Nephron (organoid): ENCODE measurements at regions not wholly inside any gene's neighbourhood (a gene's known extent, or its start where the extent isn't known, plus 50 kb on each side); places are given as distances from the start of the nearest gene placed in this dataset.

Experiments used
- H3K27ac Mint-ChIP-seq, 3 experiments: 2 replicates each; pipeline ENCODE4 v1.8.0; 2020; ENCODE audit warnings: mixed read lengths in 3 of 3, mild to moderate bottlenecking in 2 of 3, moderate library complexity in 1 of 3
- H3K27me3 Mint-ChIP-seq: 2 replicates; pipeline ENCODE4 v1.8.0; 2021; ENCODE audit warnings: low read depth, mild to moderate bottlenecking, moderate library complexity, mixed read lengths
- H3K36me3 Mint-ChIP-seq: 2 replicates; pipeline ENCODE4 v1.8.0; 2020; ENCODE audit warnings: low read depth, mixed read lengths
- H3K4me1 Mint-ChIP-seq: 2 replicates; pipeline ENCODE4 v1.8.0; 2020; ENCODE audit warnings: mixed read lengths
- H3K4me3 Mint-ChIP-seq, 3 experiments: 2 replicates each; pipeline ENCODE4 v1.8.0; 2020; ENCODE audit warnings: mild to moderate bottlenecking in 3 of 3, mixed read lengths in 3 of 3, moderate library complexity in 2 of 3
- H3K9me3 Mint-ChIP-seq: 2 replicates; pipeline ENCODE4 v1.8.0; 2020; ENCODE audit warnings: mixed read lengths
- CTCF ChIP-seq, 3 experiments: fragments of 200-600 bp; sonication (generic); IDR thresholded peaks; one replicate each; pipeline ENCODE4 v1.5.0; 2021; ENCODE audit warnings: antibody characterized with exemption in 3 of 3; ENCODE audit not compliant: unreplicated experiment in 3 of 3

GRCh38 chr5:175216991-175217390 lies 227.0 kb downstream of the DRD1 start:
- no peaks in the 10 kb centered on the region for H3K36me3 Mint-ChIP-seq
- H3K27ac Mint-ChIP-seq, result no peak overlapping the region
- H3K27me3 Mint-ChIP-seq, result peaks cover 36% of the 10 kb centered on the region
- TF ChIP-seq CTCF (IDR thresholded peaks at IDR 0.05; ENCODE audit: unreplicated experiment in 3 of 3), result no peak
- H3K4me3 Mint-ChIP-seq, result no peak overlapping the region
- H3K9me3 Mint-ChIP-seq, result no peaks in the 10 kb centered on the region
- H3K4me1 Mint-ChIP-seq, result peaks cover 35% of the 10 kb centered on the region

DNA sequence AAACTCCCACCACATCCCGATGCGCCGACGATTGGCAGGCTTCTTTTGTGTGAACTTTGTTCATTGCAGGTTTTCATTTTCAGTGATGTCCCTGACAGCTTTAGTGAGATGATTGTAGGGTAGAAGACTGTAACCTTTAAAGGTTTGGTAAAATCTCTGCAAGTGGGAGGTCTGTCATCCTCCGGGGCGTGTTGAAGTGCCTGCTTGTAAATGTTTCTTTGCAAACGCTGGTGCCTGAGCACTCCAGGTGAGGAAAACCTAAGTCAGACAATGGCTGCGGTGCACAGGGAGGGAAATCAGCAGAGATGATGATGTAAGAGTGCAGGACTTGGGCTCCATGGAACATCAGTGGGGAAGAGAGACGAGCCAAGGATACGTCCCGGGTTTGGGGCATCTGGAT lies 228.1 kb downstream of the DRD1 start:
- H3K36me3 Mint-ChIP-seq, result no peaks in the 10 kb centered on the region
- H3K9me3 Mint-ChIP-seq, result no peaks in the 10 kb centered on the region
- no peak overlapping the region for H3K4me3 Mint-ChIP-seq
- TF ChIP-seq CTCF (IDR thresholded peaks at IDR 0.05; ENCODE audit: unreplicated experiment in 3 of 3), result no peak
- no peak overlapping the region for H3K27ac Mint-ChIP-seq
- H3K4me1 Mint-ChIP-seq, result peaks cover 34% of the 10 kb centered on the region
- peaks cover 34% of the 10 kb centered on the region for H3K27me3 Mint-ChIP-seq

GRCh38 chr5:175214152-175214551 lies 229.8 kb downstream of the DRD1 start:
- Mint-ChIP-seq H3K4me3 (no peak overlapping the region), H3K36me3 (no peaks in the 10 kb centered on the region), H3K27me3 (peaks cover 40% of the 10 kb centered on the region), H3K9me3 (no peaks in the 10 kb centered on the region), H3K27ac (no peak overlapping the region), H3K4me1 (peaks cover 16% of the 10 kb centered on the region)
- TF ChIP-seq CTCF (IDR thresholded peaks at IDR 0.05; ENCODE audit: unreplicated experiment in 3 of 3), result no peak

DNA sequence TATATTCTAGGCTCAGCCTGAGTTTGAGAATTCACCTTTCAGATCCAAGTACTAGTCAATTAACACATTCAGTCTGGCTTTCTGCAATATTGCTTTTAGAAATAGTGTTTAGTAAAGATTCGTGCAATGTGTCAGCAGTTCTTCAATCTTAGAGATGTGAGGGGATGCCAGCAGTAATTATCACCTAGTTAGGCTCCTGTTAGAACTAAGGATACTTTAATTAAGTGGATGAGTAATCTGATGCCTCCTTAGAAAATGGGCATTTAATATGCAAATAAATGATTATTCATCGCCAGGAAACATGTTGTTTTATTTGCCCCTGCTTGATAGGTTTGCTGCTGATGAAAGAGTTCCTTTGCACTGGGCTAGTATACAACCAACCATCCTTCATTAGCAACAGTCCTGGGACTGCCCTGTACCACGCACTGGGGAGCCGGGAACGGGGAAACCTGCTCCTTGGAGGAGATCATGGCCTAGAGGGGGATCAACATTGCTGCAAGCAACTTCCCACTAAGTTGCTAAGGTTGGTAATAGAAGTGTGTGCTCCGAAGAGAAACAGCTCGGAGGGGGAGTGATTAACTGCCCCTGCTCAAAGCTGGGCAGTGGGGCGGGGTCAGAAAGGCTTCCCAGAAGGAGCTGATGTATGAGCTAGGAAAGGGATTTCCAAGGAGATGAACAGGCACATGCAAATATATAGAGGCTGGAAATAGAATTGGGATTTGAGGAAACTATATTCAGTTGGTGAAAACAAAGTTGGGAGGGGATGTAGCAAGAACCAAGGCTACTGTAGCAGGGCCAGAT lies 231.8 kb downstream of the DRD1 start:
- TF ChIP-seq CTCF (IDR thresholded peaks at IDR 0.05; ENCODE audit: unreplicated experiment in 3 of 3), result no peak
- H3K4me3 Mint-ChIP-seq, result no peak overlapping the region
- H3K9me3 Mint-ChIP-seq, result no peaks in the 10 kb centered on the region
- H3K36me3 Mint-ChIP-seq, result no peaks in the 10 kb centered on the region
- H3K27ac Mint-ChIP-seq, result no peak overlapping the region
- peaks cover 50% of the 10 kb centered on the region for H3K27me3 Mint-ChIP-seq
- peaks cover 21% of the 10 kb centered on the region for H3K4me1 Mint-ChIP-seq

GRCh38 chr5:175207321-175208040 lies 236.5 kb downstream of the DRD1 start:
- Mint-ChIP-seq H3K27ac (no peak overlapping the region), H3K4me1 (peaks cover 20% of the 10 kb centered on the region), H3K4me3 (no peak overlapping the region), H3K27me3 (peaks cover 51% of the 10 kb centered on the region), H3K9me3 (no peaks in the 10 kb centered on the region), H3K36me3 (no peaks in the 10 kb centered on the region)
- no peak for TF ChIP-seq CTCF (IDR thresholded peaks at IDR 0.05; ENCODE audit: unreplicated experiment in 3 of 3)
